ENCODE measurements at regions not wholly inside any gene's neighbourhood (a gene's known extent, or its start where the extent isn't known, plus 50 kb on each side); places are given as distances from the start of the nearest gene placed in this dataset.

DNA sequence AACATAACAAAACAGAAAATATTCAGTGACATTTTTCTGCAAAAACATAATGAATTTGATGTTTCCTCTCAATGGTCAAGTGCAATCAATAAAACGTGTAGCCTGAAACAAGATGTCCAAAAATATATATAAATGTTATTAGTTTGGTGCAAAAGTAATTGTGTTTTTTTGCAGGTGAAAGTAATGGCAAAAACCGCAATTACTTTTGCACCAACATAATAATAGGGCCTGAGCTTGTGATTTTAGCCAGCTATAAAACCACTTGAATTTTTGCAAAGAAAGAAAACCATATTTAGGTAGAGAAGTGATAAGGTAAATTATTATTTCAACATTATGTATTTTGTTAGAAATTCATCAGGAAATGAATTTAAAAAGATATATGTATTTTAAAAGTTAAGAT is 475.3 kb upstream of the AMOT start (continued):
- TF ChIP-seq, protein P1, sequence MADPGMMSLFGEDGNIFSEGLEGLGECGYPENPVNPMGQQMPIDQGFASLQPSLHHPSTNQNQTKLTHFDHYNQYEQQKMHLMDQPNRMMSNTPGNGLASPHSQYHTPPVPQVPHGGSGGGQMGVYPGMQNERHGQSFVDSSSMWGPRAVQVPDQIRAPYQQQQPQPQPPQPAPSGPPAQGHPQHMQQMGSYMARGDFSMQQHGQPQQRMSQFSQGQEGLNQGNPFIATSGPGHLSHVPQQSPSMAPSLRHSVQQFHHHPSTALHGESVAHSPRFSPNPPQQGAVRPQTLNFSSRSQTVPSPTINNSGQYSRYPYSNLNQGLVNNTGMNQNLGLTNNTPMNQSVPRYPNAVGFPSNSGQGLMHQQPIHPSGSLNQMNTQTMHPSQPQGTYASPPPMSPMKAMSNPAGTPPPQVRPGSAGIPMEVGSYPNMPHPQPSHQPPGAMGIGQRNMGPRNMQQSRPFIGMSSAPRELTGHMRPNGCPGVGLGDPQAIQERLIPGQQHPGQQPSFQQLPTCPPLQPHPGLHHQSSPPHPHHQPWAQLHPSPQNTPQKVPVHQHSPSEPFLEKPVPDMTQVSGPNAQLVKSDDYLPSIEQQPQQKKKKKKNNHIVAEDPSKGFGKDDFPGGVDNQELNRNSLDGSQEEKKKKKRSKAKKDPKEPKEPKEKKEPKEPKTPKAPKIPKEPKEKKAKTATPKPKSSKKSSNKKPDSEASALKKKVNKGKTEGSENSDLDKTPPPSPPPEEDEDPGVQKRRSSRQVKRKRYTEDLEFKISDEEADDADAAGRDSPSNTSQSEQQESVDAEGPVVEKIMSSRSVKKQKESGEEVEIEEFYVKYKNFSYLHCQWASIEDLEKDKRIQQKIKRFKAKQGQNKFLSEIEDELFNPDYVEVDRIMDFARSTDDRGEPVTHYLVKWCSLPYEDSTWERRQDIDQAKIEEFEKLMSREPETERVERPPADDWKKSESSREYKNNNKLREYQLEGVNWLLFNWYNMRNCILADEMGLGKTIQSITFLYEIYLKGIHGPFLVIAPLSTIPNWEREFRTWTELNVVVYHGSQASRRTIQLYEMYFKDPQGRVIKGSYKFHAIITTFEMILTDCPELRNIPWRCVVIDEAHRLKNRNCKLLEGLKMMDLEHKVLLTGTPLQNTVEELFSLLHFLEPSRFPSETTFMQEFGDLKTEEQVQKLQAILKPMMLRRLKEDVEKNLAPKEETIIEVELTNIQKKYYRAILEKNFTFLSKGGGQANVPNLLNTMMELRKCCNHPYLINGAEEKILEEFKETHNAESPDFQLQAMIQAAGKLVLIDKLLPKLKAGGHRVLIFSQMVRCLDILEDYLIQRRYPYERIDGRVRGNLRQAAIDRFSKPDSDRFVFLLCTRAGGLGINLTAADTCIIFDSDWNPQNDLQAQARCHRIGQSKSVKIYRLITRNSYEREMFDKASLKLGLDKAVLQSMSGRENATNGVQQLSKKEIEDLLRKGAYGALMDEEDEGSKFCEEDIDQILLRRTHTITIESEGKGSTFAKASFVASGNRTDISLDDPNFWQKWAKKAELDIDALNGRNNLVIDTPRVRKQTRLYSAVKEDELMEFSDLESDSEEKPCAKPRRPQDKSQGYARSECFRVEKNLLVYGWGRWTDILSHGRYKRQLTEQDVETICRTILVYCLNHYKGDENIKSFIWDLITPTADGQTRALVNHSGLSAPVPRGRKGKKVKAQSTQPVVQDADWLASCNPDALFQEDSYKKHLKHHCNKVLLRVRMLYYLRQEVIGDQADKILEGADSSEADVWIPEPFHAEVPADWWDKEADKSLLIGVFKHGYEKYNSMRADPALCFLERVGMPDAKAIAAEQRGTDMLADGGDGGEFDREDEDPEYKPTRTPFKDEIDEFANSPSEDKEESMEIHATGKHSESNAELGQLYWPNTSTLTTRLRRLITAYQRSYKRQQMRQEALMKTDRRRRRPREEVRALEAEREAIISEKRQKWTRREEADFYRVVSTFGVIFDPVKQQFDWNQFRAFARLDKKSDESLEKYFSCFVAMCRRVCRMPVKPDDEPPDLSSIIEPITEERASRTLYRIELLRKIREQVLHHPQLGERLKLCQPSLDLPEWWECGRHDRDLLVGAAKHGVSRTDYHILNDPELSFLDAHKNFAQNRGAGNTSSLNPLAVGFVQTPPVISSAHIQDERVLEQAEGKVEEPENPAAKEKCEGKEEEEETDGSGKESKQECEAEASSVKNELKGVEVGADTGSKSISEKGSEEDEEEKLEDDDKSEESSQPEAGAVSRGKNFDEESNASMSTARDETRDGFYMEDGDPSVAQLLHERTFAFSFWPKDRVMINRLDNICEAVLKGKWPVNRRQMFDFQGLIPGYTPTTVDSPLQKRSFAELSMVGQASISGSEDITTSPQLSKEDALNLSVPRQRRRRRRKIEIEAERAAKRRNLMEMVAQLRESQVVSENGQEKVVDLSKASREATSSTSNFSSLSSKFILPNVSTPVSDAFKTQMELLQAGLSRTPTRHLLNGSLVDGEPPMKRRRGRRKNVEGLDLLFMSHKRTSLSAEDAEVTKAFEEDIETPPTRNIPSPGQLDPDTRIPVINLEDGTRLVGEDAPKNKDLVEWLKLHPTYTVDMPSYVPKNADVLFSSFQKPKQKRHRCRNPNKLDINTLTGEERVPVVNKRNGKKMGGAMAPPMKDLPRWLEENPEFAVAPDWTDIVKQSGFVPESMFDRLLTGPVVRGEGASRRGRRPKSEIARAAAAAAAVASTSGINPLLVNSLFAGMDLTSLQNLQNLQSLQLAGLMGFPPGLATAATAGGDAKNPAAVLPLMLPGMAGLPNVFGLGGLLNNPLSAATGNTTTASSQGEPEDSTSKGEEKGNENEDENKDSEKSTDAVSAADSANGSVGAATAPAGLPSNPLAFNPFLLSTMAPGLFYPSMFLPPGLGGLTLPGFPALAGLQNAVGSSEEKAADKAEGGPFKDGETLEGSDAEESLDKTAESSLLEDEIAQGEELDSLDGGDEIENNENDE (IDR thresholded peaks at IDR 0.05; ENCODE audit: insufficient replicate concordance, low read length): no peak
- TF ChIP-seq SRF (IDR thresholded peaks at IDR 0.05; ENCODE audit: low read depth, low read length): no peak
- no peak for TF ChIP-seq RNF2 (IDR thresholded peaks at IDR 0.05; ENCODE audit: borderline replicate concordance, low read depth, low read length, missing control alignments, poor library complexity, severe bottlenecking)
